H1 (cell line): ENCODE measurements at regions not wholly inside any gene's neighbourhood (a gene's known extent, or its start where the extent isn't known, plus 50 kb on each side); places are given as distances from the start of the nearest gene placed in this dataset.

Source experiments
- CTCF ChIA-PET: fragments of 300-600 bp; sonication (Branson Sonifier 250); formaldehyde crosslinking; loops from one replicate; lab custom pipeline; 2021; ENCODE audit not compliant: partially characterized antibody; lab: Charles Lee
- POLR2A ChIA-PET: fragments of 300-600 bp; sonication (Branson Sonifier 250); formaldehyde crosslinking; loops from one replicate; lab custom pipeline; 2021; ENCODE audit warnings: inconsistent platforms; ENCODE audit not compliant: partially characterized antibody; lab: Charles Lee
- DNase-seq, 2 experiments: peaks; one replicate each; pipeline versions ENCODE4 v3.0.0 to v3.0.0-alpha.2; 2010 to 2022; ENCODE audit warnings: low spot score in 2 of 2, low read depth in 1 of 2, mixed read lengths in 1 of 2
- FAIRE-seq: peaks from 2 replicates; lab custom pipeline; 2011; peaks lifted over from hg19 to GRCh38; lab: Jason Lieb, UNC
- H2AFZ ChIP-seq: 2 replicates; pipeline ENCODE4 v1.8.1; 2012; ENCODE audit warnings: low read length, inconsistent platforms
- H2AK5ac ChIP-seq: 2 replicates; pipeline ENCODE4 v1.6.1; 2013; ENCODE audit warnings: low read depth, low read length
- H2BK120ac ChIP-seq: replicated peaks from 2 replicates; pipeline ENCODE3; 2013; ENCODE audit warnings: low read depth, low read length, inconsistent platforms
- H2BK12ac ChIP-seq: 2 replicates; pipeline ENCODE4 v1.6.1; 2013; ENCODE audit warnings: low read depth, low read length
- H2BK15ac ChIP-seq: 2 replicates; pipeline ENCODE4 v1.6.1; 2013; ENCODE audit warnings: low read length
- H2BK20ac ChIP-seq: 2 replicates; pipeline ENCODE4 v1.6.1; 2013; ENCODE audit warnings: low read length
- H2BK5ac ChIP-seq: 2 replicates; pipeline ENCODE4 v1.6.1; 2013; ENCODE audit warnings: low read depth, low read length
- H3K14ac ChIP-seq: 2 replicates; pipeline ENCODE4 v1.6.1; 2013; ENCODE audit warnings: inconsistent platforms; ENCODE audit not compliant: insufficient read length
- H3K18ac ChIP-seq: 2 replicates; pipeline ENCODE4 v1.6.1; 2013; ENCODE audit warnings: low read length; ENCODE audit errors: extremely low read depth
- H3K23ac ChIP-seq: 2 replicates; pipeline ENCODE4 v1.6.1; 2013; ENCODE audit warnings: inconsistent platforms; ENCODE audit not compliant: insufficient read length
- H3K23me2 ChIP-seq: 2 replicates; pipeline ENCODE4 v1.6.1; 2013; ENCODE audit warnings: low read depth, low read length
- H3K27ac ChIP-seq: 2 replicates; pipeline ENCODE4 v1.6.1; 2011; ENCODE audit warnings: low read depth, low read length, inconsistent platforms
- H3K27me3 ChIP-seq, 4 experiments: replicated peaks in 1 of 4; 1 replicate in 1 of 4; 2 replicates in 3 of 4; pipeline versions ENCODE4 v1.6.1 to v1.8.1; 2011 to 2013; ENCODE audit warnings: low read length in 3 of 4, mild to moderate bottlenecking in 3 of 4, inconsistent platforms in 2 of 4, mixed read lengths in 2 of 4, moderate library complexity in 1 of 4; ENCODE audit not compliant: control insufficient read depth in 3 of 4, insufficient read depth in 3 of 4; ENCODE audit errors: extremely low read depth in 1 of 4
- H3K36me3 ChIP-seq, 4 experiments: 2 replicates each; pipeline versions ENCODE4 v1.6.1 to v1.8.1; 2011 to 2013; ENCODE audit warnings: mild to moderate bottlenecking in 4 of 4, low read length in 3 of 4, moderate library complexity in 2 of 4, control low read depth in 1 of 4, inconsistent platforms in 1 of 4; ENCODE audit not compliant: insufficient read depth in 4 of 4, control insufficient read depth in 2 of 4
- H3K4ac ChIP-seq: replicated peaks from 2 replicates; pipeline ENCODE3; 2013; ENCODE audit warnings: low read length, low read depth, mixed read lengths, inconsistent platforms; ENCODE audit not compliant: insufficient read length
- H3K4me1 ChIP-seq, 4 experiments: replicated peaks in 1 of 4; 1 replicate in 1 of 4; 2 replicates in 3 of 4; pipeline versions ENCODE4 v1.6.1 to v1.8.1; 2011 to 2013; ENCODE audit warnings: low read length in 3 of 4, inconsistent platforms in 2 of 4, mixed read lengths in 1 of 4; ENCODE audit not compliant: insufficient read depth in 4 of 4, control insufficient read depth in 3 of 4
- H3K4me2 ChIP-seq, 2 experiments: 2 replicates each; pipeline versions ENCODE4 v1.6.1 to v1.8.1; 2011 to 2013; ENCODE audit warnings: low read depth in 2 of 2, low read length in 2 of 2, control low read depth in 1 of 2, inconsistent platforms in 1 of 2, mild to moderate bottlenecking in 1 of 2; ENCODE audit not compliant: insufficient read depth in 1 of 2
- H3K4me3 ChIP-seq, 4 experiments: fragments of 200-600, 300-600 bp in 1 of 4; sonication (generic), shearing (Covaris generic), sonication (Bioruptor Twin) in 1 of 4; 2 replicates each; pipeline versions ENCODE4 v1.5.1 to v1.8.1; 2011 to 2016; ENCODE audit warnings: low read length in 4 of 4, low read depth in 3 of 4, control low read depth in 2 of 4, inconsistent platforms in 2 of 4, mild to moderate bottlenecking in 2 of 4, mixed read lengths in 1 of 4, moderate library complexity in 1 of 4; ENCODE audit not compliant: insufficient read depth in 2 of 4; ENCODE audit errors: extremely low read depth in 1 of 4
- H3K56ac ChIP-seq: replicated peaks from 2 replicates; pipeline ENCODE3; 2013; ENCODE audit warnings: low read depth, mild to moderate bottlenecking, mixed read lengths, low read length, inconsistent platforms; ENCODE audit not compliant: insufficient read length
- H3K79me1 ChIP-seq: 2 replicates; pipeline ENCODE4 v1.6.1; 2013; ENCODE audit warnings: low read depth, low read length, control low read depth
- H3K79me2 ChIP-seq, 2 experiments: 2 replicates each; pipeline versions ENCODE4 v1.6.1 to v1.8.1; 2012 to 2013; ENCODE audit warnings: low read length in 2 of 2, mild to moderate bottlenecking in 2 of 2, inconsistent platforms in 1 of 2; ENCODE audit not compliant: insufficient read depth in 2 of 2, control insufficient read depth in 1 of 2
- H3K9ac ChIP-seq, 4 experiments: replicated peaks in 1 of 4; 1 replicate in 1 of 4; 2 replicates in 3 of 4; pipeline versions ENCODE4 v1.6.1 to v1.8.1; 2011 to 2013; ENCODE audit warnings: low read depth in 3 of 4, low read length in 3 of 4, control low read depth in 2 of 4, mild to moderate bottlenecking in 2 of 4, moderate library complexity in 2 of 4, inconsistent platforms in 1 of 4; ENCODE audit errors: extremely low read depth in 1 of 4
- H3K9me3 ChIP-seq, 2 experiments: 2 replicates each; pipeline versions ENCODE4 v1.6.1 to v1.8.1; 2012 to 2013; ENCODE audit warnings: mild to moderate bottlenecking in 2 of 2, moderate library complexity in 2 of 2, control low read depth in 1 of 2, inconsistent platforms in 1 of 2, low read depth in 1 of 2, low read length in 1 of 2, mixed read lengths in 1 of 2; ENCODE audit not compliant: insufficient read depth in 2 of 2
- H4K20me1 ChIP-seq, 2 experiments: replicated peaks in 1 of 2; 2 replicates each; pipeline versions ENCODE3 to v1.8.1; 2011 to 2013; ENCODE audit warnings: inconsistent platforms in 2 of 2, low read length in 2 of 2, mild to moderate bottlenecking in 1 of 2; ENCODE audit not compliant: insufficient read depth in 2 of 2, control insufficient read depth in 1 of 2
- H4K5ac ChIP-seq: 2 replicates; pipeline ENCODE4 v1.6.1; 2013; ENCODE audit warnings: low read length, low read depth, mixed read lengths, inconsistent platforms; ENCODE audit not compliant: insufficient read length
- H4K8ac ChIP-seq: 2 replicates; pipeline ENCODE4 v1.8.0; 2013; ENCODE audit warnings: mild to moderate bottlenecking, moderate library complexity, low read length, inconsistent platforms; ENCODE audit not compliant: insufficient read depth; ENCODE audit errors: extremely low read depth
- H4K91ac ChIP-seq: replicated peaks from 2 replicates; pipeline ENCODE3; 2013; ENCODE audit warnings: low read length, mixed read lengths, inconsistent platforms; ENCODE audit not compliant: insufficient read length
- EGR1 ChIP-seq: IDR thresholded peaks from 2 replicates; pipeline ENCODE4 v1.6.1; 2011; ENCODE audit warnings: low read depth, low read length, borderline replicate concordance
- GABPA ChIP-seq: IDR thresholded peaks from 2 replicates; pipeline ENCODE4 v1.6.1; 2011; ENCODE audit warnings: mild to moderate bottlenecking, low read length, moderate library complexity, borderline replicate concordance; ENCODE audit not compliant: insufficient read depth
- GTF2F1 ChIP-seq: IDR thresholded peaks from 2 replicates; pipeline ENCODE4 v1.6.1; 2012; ENCODE audit warnings: low read depth, low read length, improper control_type of control experiment, borderline replicate concordance
- HDAC2 ChIP-seq, 2 experiments: fragments of 300-600 bp in 1 of 2; sonication (generic) in 1 of 2; IDR thresholded peaks; 2 replicates each; pipeline ENCODE4 v1.6.1; 2011 to 2012; ENCODE audit warnings: low read depth in 2 of 2, low read length in 2 of 2, mild to moderate bottlenecking in 2 of 2, moderate library complexity in 2 of 2, borderline replicate concordance in 1 of 2, inconsistent platforms in 1 of 2
- JUN ChIP-seq: IDR thresholded peaks from 2 replicates; pipeline ENCODE4 v1.6.1; 2011; ENCODE audit warnings: low read depth, mild to moderate bottlenecking, improper control_type of control experiment, low read length
- RFX5 ChIP-seq: IDR thresholded peaks from 2 replicates; pipeline ENCODE4 v1.6.1; 2011; ENCODE audit warnings: low read depth, low read length, improper control_type of control experiment, borderline replicate concordance
- SIRT6 ChIP-seq: IDR thresholded peaks from one replicate; pipeline ENCODE4 v1.7.1; 2012; ENCODE audit warnings: low read length, inconsistent platforms
- SP2 ChIP-seq: IDR thresholded peaks from 2 replicates; pipeline ENCODE4 v1.6.1; 2012; ENCODE audit warnings: mild to moderate bottlenecking, low read length, inconsistent platforms
- WGBS, 2 experiments: shearing (Covaris generic) in 1 of 2; methylation state at CpG; one replicate each; pipeline versions ENCODE4 v1.1.6 to v1.1.7; 2013 to 2015; ENCODE audit warnings: low lambda C conversion rate in 2 of 2, mixed read lengths in 2 of 2, inconsistent platforms in 1 of 2, low coverage in 1 of 2, missing lambda C conversion rate in 1 of 2; ENCODE audit not compliant: insufficient replicate concordance in 2 of 2, insufficient coverage in 1 of 2, insufficient read length in 1 of 2; ENCODE audit errors: extremely low coverage in 1 of 2, missing lambda C conversion rate in 1 of 2; 5-methylcytosine and 5-hydroxymethylcytosine counted together

DNA sequence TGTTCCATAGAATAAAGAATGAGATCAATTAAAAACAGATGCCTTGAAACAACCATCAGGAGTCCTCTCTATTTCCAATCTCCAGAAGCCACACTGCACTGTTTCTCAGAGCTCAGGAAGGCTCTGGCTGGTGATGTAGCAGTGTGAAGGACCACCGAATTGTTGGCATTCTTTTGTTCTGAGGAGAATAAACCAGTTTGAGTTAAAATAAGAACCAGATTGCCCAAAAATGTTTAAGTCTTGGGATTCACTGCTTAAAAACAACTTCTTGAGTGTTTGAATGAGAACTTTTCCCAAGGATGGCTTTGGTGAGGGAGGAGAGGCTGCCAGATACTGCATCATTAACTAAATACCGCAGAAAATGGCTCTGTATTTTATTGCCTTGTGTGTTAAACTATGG lies 341.2 kb downstream of the C12orf75 start:
- no peak overlapping the region for H2BK20ac ChIP-seq
- no peaks in the 10 kb centered on the region for H3K36me3 ChIP-seq
- no peak overlapping the region for H3K9ac ChIP-seq
- H3K4ac ChIP-seq = no peak overlapping the region
- H4K5ac ChIP-seq = no peak overlapping the region
- H3K4me1 ChIP-seq = no peaks in the 10 kb centered on the region
- no peak for DNase-seq
- ChIA-PET POLR2A (no interaction called here), CTCF (interaction anchor here (1.9 kb wide), 1 partner anchor 251 kb away, joined by 5 read pairs; no protein-coding TSS in a partner anchor)
- no peaks in the 10 kb centered on the region for H3K79me2 ChIP-seq
- H3K18ac ChIP-seq = no peak overlapping the region
- no peak for FAIRE-seq
- no peak overlapping the region for H3K56ac ChIP-seq
- H2BK12ac ChIP-seq = no peak overlapping the region
- no peak overlapping the region for H3K4me2 ChIP-seq
- H3K9me3 ChIP-seq = no peaks in the 10 kb centered on the region
- 89% methylated on average over 2 of the region's 2 CpGs; no CpG with 5 or more reads in 1 of the 2 experiments for WGBS, 2 experiments
- no peaks in the 10 kb centered on the region for H3K23me2 ChIP-seq
- H3K14ac ChIP-seq = no peak overlapping the region
- no peak overlapping the region for H2AK5ac ChIP-seq
- H4K8ac ChIP-seq = no peak overlapping the region
- H4K20me1 ChIP-seq = no peaks in the 10 kb centered on the region
- no peak overlapping the region for H2BK120ac ChIP-seq
- no peak overlapping the region for H2BK5ac ChIP-seq
- H3K79me1 ChIP-seq = no peaks in the 10 kb centered on the region
- no peak overlapping the region for H2BK15ac ChIP-seq
- H3K23ac ChIP-seq = no peak overlapping the region
- H3K4me3 ChIP-seq = no peak overlapping the region
- no peak overlapping the region for H3K27ac ChIP-seq
- H4K91ac ChIP-seq = no peak overlapping the region
- H2AFZ ChIP-seq = no peak overlapping the region
- peaks cover 0 to 1% (median 0%) of the 10 kb centered on the region in 4 experiments; a peak in 1 of 7 replicates for H3K27me3 ChIP-seq
- no peak for TF ChIP-seq SP2
- no peak for TF ChIP-seq SIRT6
- no peak for TF ChIP-seq HDAC2 (IDR thresholded peaks at IDR 0.05; ENCODE audit: borderline replicate concordance in 1 of 2, low read depth in 2 of 2, low read length in 2 of 2)
- TF ChIP-seq GTF2F1 = no peak
- no peak for TF ChIP-seq GABPA
- TF ChIP-seq RFX5 = no peak
- TF ChIP-seq EGR1 = no peak
- no peak for TF ChIP-seq JUN
